Loucy (cell line): ENCODE measurements at regions not wholly inside any gene's neighbourhood (a gene's known extent, or its start where the extent isn't known, plus 50 kb on each side); places are given as distances from the start of the nearest gene placed in this dataset.

ENCODE experiments used
- EZH2phosphoT487 ChIP-seq: fragments of 200-600 bp; IDR thresholded peaks from 2 replicates; pipeline ENCODE4 v1.6.1; 2018; ENCODE audit warnings: antibody characterized with exemption, mild to moderate bottlenecking, moderate library complexity, borderline replicate concordance
- TF ChIP-seq, protein P1 (sequence below): fragments of 200-600 bp; sonication (generic); conservative IDR thresholded peaks from 2 replicates; pipeline ENCODE4 v1.5.1; 2014; ENCODE audit warnings: mild to moderate bottlenecking, antibody characterized with exemption, low read length

DNA sequence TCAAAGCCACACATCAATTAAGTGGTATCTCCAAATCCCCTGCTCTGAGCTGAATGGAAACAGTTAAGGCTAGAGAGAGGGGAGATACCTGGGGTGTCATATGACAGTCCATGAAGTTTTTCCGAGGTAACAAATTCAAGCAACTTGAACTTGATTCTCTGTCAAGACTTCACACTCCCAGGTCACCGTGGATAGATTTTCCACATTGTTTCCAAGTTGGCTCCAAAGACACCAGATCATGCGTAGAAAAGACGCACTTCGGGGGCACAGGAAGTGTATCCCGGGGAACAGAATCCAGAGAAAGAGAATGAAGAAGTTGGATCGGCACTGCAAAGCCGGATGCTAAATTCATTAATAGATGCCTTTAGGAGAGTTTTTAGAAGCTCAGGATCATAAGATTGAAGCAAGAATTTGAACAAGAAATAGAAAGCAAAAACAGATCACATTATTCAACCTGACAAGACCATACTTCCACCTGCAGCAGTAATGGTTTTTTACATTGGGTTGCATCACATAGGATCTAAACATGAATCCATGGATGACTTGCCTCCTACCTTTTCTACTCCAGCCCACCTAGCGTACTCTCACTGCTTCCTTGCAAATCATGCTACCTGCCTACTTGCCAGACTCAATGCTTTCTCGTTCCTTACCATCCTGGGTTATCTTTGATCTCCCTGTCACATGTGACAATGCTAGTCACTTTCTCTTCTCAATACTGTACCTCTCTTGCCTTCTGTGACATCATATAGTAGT is 253.0 kb upstream of the ADAMTS9 start:
- TF ChIP-seq, protein P1, sequence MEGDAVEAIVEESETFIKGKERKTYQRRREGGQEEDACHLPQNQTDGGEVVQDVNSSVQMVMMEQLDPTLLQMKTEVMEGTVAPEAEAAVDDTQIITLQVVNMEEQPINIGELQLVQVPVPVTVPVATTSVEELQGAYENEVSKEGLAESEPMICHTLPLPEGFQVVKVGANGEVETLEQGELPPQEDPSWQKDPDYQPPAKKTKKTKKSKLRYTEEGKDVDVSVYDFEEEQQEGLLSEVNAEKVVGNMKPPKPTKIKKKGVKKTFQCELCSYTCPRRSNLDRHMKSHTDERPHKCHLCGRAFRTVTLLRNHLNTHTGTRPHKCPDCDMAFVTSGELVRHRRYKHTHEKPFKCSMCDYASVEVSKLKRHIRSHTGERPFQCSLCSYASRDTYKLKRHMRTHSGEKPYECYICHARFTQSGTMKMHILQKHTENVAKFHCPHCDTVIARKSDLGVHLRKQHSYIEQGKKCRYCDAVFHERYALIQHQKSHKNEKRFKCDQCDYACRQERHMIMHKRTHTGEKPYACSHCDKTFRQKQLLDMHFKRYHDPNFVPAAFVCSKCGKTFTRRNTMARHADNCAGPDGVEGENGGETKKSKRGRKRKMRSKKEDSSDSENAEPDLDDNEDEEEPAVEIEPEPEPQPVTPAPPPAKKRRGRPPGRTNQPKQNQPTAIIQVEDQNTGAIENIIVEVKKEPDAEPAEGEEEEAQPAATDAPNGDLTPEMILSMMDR, result no peak
- no peak for TF ChIP-seq EZH2phosphoT487
